ENCODE measurements at regions not wholly inside any gene's neighbourhood (a gene's known extent, or its start where the extent isn't known, plus 50 kb on each side); places are given as distances from the start of the nearest gene placed in this dataset.
A peak's percentile ranks its signal among the peaks of the same experiment; 100 is the strongest.

GRCh38 chr4:105025263-105026017 is 121.2 kb upstream of the TET2 start:
- ChIA-PET CTCF (no interaction called here), POLR2A (no interaction called here)
- DNase-seq (ENCODE audit: extremely low spot score), result no peak
- no peak for TF ChIP-seq CTCF (IDR thresholded peaks at IDR 0.05; ENCODE audit: control extremely low read depth, extremely low read depth, low read depth, missing control alignments)

DNA sequence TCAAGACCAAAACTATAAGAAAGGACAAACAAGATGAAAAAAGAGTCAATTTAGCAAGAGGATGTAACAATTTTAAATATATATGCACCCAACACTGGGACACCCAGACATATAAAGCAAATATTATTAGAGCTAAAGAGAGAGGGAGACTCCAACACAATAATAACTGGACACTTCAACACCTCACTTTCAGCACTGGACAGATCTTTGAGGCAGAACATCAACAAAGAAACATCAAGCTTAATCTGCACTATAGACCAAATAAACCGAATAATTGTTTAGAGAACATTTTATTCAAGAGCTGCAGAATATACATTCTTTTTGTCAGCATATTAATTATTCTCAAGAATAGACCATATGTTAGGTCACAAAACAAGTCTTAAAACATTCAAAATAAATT is 109.7 kb upstream of the TET2 start:
- ChIA-PET POLR2A (no interaction called here), CTCF (interaction anchor here (0.9 to 1.3 kb wide), 2 partner anchors 25 to 252 kb away, joined by 3 read pairs; no protein-coding TSS in a partner anchor)
- DNase-seq (ENCODE audit: extremely low spot score), result no peak
- no peak for TF ChIP-seq CTCF (IDR thresholded peaks at IDR 0.05; ENCODE audit: control extremely low read depth, extremely low read depth, low read depth, missing control alignments)

- ChIA-PET CTCF (interaction anchor here (0.8 kb wide), 1 partner anchor 98 kb away, joined by 3 read pairs; no protein-coding TSS in a partner anchor), POLR2A (no interaction called here)
- no peak for DNase-seq (ENCODE audit: extremely low spot score)
- TF ChIP-seq CTCF (IDR thresholded peaks at IDR 0.05; ENCODE audit: control extremely low read depth, extremely low read depth, low read depth, missing control alignments), result no peak
These were observed 104.2 kb upstream of the TET2 start for GRCh38 chr4:105042451-105042850.

DNA sequence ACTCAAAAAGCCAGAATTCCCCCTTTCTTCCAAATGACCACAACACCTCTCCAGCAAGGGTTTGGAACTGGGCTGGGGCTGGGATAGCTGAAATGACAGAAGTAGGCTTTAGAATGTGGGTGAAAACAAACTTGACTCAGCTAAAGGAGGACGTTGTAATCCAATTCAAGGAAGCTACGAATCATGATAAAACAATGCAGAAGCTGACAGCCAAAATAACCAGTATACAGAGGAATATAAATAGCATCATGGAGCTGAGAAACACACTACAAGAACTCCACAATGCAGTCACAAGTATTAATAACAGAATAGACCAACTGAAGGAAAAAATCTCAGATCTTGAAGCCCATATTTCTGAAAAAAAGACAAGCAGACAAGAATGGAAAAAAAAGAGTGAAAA is 95.8 kb upstream of the TET2 start:
- ChIA-PET CTCF (no interaction called here), POLR2A (no interaction called here)
- no peak for TF ChIP-seq CTCF (IDR thresholded peaks at IDR 0.05; ENCODE audit: control extremely low read depth, extremely low read depth, low read depth, missing control alignments)
- no peak for DNase-seq (ENCODE audit: extremely low spot score)

GRCh38 chr4:105057370-105058105 is 89.1 kb upstream of the TET2 start:
- no peak for TF ChIP-seq CTCF (IDR thresholded peaks at IDR 0.05; ENCODE audit: control extremely low read depth, extremely low read depth, low read depth, missing control alignments)
- ChIA-PET CTCF (interaction anchor here (0.8 to 1.5 kb wide), 3 partner anchors 9 to 396 kb away, joined by 3 read pairs; no protein-coding TSS in a partner anchor), POLR2A (interaction anchor here (0.5 kb wide), 1 partner anchor 8 kb away, joined by 4 read pairs; no protein-coding TSS in a partner anchor)
- DNase-seq (ENCODE audit: extremely low spot score), result peak; percentile 24

DNA sequence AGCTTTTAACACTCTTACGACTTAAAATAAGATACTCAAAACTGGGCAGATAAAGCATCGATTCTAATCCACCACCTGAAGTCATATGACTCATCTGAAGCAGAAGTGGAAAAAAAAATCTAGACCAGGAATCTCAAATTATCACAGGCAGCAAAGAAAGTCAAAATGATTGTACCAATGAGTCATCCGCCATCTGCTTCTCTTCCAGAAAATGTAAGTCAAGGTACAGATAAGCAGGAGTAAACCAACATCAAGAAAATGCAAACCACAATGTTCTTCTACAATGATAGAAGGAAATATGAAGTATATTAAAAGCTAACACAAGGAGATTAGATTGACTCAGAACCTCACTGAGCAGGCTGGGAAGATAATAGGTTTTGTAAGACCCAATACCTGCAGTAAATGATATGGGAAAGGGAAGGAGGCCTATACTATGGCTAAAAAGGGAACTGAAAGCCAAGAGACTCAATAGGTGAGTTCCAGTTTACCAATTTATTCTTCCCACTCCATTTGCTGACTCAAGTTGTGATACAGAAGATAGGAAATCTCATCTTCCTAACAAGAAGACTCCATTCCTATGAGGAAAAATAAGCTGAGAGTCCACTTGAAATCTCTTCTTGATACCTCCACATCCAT is 88.4 kb upstream of the TET2 start:
- no peak for DNase-seq (ENCODE audit: extremely low spot score)
- CTCF ChIA-PET, result interaction anchor here (1.0 to 1.8 kb wide), 3 partner anchors 10 to 18 kb away, joined by 3 to 5 read pairs (median 3); no protein-coding TSS in a partner anchor
- no peak for TF ChIP-seq CTCF (IDR thresholded peaks at IDR 0.05; ENCODE audit: control extremely low read depth, extremely low read depth, low read depth, missing control alignments)
- POLR2A ChIA-PET, result interaction anchor here (0.5 kb wide), 1 partner anchor 9 kb away, joined by 4 read pairs; no protein-coding TSS in a partner anchor

Measured in GM10248 (cell line).